ENCODE measurements at regions not wholly inside any gene's neighbourhood (a gene's known extent, or its start where the extent isn't known, plus 50 kb on each side); places are given as distances from the start of the nearest gene placed in this dataset.

DNA sequence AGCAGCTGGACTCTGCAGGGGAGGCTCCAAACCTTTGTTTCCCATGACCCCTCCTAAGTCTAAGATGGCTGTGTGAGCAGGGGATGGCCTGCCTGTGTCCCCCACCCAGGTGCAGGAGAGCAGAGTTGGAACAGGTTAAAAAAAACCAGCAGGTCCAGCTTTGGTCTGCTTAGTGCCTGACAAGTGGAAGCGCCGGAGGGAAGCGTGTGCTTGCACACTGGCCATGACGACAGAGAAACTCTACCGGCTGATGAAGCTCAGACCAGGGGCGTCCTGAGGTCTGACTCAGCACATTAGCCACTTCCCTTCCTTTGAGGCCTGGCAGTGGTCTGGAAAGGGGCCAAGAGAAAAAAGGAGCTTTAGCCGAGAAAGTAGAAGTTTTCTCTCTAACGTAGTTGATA lies 280.1 kb downstream of the VRK1 start:
- no peak for TF ChIP-seq ZFX (IDR thresholded peaks at IDR 0.05; ENCODE audit: borderline replicate concordance)
- TF ChIP-seq, protein P1, sequence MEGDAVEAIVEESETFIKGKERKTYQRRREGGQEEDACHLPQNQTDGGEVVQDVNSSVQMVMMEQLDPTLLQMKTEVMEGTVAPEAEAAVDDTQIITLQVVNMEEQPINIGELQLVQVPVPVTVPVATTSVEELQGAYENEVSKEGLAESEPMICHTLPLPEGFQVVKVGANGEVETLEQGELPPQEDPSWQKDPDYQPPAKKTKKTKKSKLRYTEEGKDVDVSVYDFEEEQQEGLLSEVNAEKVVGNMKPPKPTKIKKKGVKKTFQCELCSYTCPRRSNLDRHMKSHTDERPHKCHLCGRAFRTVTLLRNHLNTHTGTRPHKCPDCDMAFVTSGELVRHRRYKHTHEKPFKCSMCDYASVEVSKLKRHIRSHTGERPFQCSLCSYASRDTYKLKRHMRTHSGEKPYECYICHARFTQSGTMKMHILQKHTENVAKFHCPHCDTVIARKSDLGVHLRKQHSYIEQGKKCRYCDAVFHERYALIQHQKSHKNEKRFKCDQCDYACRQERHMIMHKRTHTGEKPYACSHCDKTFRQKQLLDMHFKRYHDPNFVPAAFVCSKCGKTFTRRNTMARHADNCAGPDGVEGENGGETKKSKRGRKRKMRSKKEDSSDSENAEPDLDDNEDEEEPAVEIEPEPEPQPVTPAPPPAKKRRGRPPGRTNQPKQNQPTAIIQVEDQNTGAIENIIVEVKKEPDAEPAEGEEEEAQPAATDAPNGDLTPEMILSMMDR (IDR thresholded peaks at IDR 0.05) = no peak
